Activated naive CD4-positive, alpha-beta T cell treated with anti-CD3 and anti-CD28 coated beads for 36 hours (primary cell): ENCODE measurements at regions not wholly inside any gene's neighbourhood (a gene's known extent, or its start where the extent isn't known, plus 50 kb on each side); places are given as distances from the start of the nearest gene placed in this dataset.
"Not testable (repeated sequence)": the region's sequence is repeated elsewhere in the genome, so short reads cannot be mapped to it uniquely, and the experiment has no call there.

Source experiments
- CTCF ChIA-PET: fragments of 350-600 bp; sonication (Branson Sonifier 250); formaldehyde crosslinking; loops from one replicate; lab custom pipeline; 2021; ENCODE audit warnings: antibody characterized with exemption; lab: Charles Lee
- DNase-seq: peaks from one replicate; pipeline ENCODE4 v3.0.0-alpha.2; 2020
- H3K27ac Mint-ChIP-seq: one replicate; pipeline ENCODE4 v1.8.0; 2021; ENCODE audit warnings: mild to moderate bottlenecking, mixed read lengths
- H3K27me3 Mint-ChIP-seq: one replicate; pipeline ENCODE4 v1.8.0; 2021; ENCODE audit warnings: low read depth, mixed read lengths
- H3K36me3 Mint-ChIP-seq: one replicate; pipeline ENCODE4 v1.8.0; 2021; ENCODE audit warnings: low read depth, mixed read lengths
- H3K4me1 Mint-ChIP-seq: one replicate; pipeline ENCODE4 v1.8.0; 2021; ENCODE audit warnings: low read depth, mixed read lengths
- H3K4me3 Mint-ChIP-seq: one replicate; pipeline ENCODE4 v1.8.0; 2021; ENCODE audit warnings: mild to moderate bottlenecking, moderate library complexity, mixed read lengths
- H3K9me3 Mint-ChIP-seq: one replicate; pipeline ENCODE4 v1.8.0; 2021; ENCODE audit warnings: mixed read lengths
- intact Hi-C: fragments of 100-400 bp; cut with micrococcal nuclease; formaldehyde crosslinking; loops from one replicate; pipeline ENCODE4 v1.15.1; 2023

DNA sequence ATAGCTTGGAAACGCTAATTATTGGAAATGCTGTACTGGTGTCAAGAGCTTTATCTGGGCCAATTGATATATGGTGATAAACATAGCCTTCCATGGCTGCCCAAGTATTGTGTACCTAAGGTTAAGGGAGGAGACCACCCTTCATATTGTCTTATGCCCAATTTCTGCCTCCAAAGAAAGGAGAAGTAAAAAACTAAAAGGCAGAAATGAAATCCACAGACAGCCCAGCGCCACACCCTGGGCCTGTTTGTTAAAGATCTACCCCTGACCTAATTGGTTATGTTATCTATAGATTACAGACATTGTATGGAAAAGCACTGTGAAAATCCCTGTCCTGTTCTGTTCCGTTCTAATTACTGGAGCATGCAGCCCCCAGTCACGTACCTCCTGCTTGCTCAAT is 142.4 kb upstream of the RPS23 start:
- H3K27me3 Mint-ChIP-seq, DNase-seq, CTCF ChIA-PET, H3K27ac Mint-ChIP-seq, H3K4me3 Mint-ChIP-seq, intact Hi-C loops, H3K36me3 Mint-ChIP-seq, H3K4me1 Mint-ChIP-seq, H3K9me3 Mint-ChIP-seq: not testable (repeated sequence)

DNA sequence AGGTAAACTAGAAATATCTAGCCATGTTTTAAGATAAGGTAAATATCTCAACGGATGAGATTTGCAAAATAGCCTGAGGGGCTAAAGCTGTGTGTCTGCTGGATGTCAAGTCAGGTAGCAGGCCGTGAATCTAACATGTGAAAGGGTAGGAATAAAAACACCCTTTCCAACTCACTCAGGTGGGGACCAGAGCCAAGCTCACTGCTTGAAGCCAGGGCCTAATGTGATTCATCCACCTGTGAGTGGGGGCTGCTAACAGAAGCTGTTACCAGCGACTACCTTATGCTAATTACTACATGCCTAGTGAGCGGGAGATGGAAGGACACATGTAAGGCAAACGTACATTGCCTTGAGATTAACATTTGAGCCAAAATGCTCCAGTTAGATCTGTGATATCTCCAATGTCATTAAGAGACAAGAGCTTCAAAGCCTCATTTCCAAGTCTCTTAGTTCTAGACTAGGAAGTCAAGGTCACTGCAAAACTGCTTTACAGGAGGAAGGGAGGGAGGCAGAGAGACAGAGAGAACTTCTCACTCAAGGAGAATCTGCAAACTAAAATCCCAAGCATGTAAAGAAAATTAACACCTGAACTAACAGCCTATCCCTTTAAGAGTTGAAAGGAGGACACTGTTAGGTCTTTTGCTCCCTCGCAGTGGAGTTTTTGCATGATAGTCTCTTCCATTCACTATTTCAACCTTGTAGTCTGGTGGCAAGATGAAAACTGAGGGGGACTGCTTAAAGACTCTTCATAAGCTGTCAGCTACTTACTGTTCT is 141.6 kb upstream of the RPS23 start:
- CTCF ChIA-PET = interaction anchor here (0.8 kb wide), 1 partner anchor 216 kb away, joined by 3 read pairs; no protein-coding TSS in a partner anchor
- Mint-ChIP-seq H3K9me3 (no peaks in the 10 kb centered on the region), H3K4me3 (no peak overlapping the region), H3K27me3 (no peaks in the 10 kb centered on the region), H3K36me3 (no peaks in the 10 kb centered on the region), H3K4me1 (no peaks in the 10 kb centered on the region), H3K27ac (no peak overlapping the region)
- no peak for DNase-seq
- intact Hi-C loops = no loop called here

GRCh38 chr5:82418608-82418950 is 140.4 kb upstream of the RPS23 start:
- Mint-ChIP-seq H3K4me3 (no peak overlapping the region), H3K4me1 (no peaks in the 10 kb centered on the region), H3K27me3 (no peaks in the 10 kb centered on the region), H3K9me3 (no peaks in the 10 kb centered on the region), H3K36me3 (no peaks in the 10 kb centered on the region), H3K27ac (no peak overlapping the region)
- CTCF ChIA-PET = no interaction called here
- intact Hi-C loops = no loop called here
- no peak for DNase-seq

GRCh38 chr5:82417776-82418607 is 139.8 kb upstream of the RPS23 start:
- intact Hi-C loops = no loop called here
- no peak for DNase-seq
- H3K27me3 Mint-ChIP-seq = no peaks in the 10 kb centered on the region
- no peak overlapping the region for H3K4me3 Mint-ChIP-seq
- H3K4me1 Mint-ChIP-seq = no peaks in the 10 kb centered on the region
- no peaks in the 10 kb centered on the region for H3K9me3 Mint-ChIP-seq
- CTCF ChIA-PET = no interaction called here
- H3K36me3 Mint-ChIP-seq = no peaks in the 10 kb centered on the region
- H3K27ac Mint-ChIP-seq = no peak overlapping the region

DNA sequence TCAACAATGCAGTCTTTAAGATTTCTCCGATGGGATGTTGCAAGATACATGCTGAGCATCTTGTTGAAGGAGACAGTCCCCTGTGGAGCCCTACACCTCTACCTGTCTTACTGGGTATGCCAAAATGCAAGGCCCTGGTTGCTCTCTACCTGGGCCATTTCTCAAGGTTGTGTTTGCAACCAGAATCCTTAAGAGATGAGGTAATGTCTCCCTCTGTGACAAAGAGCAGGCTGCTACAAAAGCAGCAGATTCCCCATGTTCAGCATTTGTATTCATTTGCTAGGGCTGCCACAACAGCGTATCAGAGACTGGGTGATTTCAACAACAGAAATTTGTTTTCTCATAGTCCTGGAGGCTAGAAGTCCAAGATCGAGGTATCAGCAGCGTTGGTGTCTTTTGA is 138.4 kb upstream of the RPS23 start:
- H3K27me3 Mint-ChIP-seq = no peaks in the 10 kb centered on the region
- H3K27ac Mint-ChIP-seq = no peak overlapping the region
- H3K4me3 Mint-ChIP-seq = no peak overlapping the region
- no peaks in the 10 kb centered on the region for H3K36me3 Mint-ChIP-seq
- no peaks in the 10 kb centered on the region for H3K9me3 Mint-ChIP-seq
- CTCF ChIA-PET = interaction anchor here (0.6 kb wide), 1 partner anchor 57 kb away, joined by 4 read pairs; no protein-coding TSS in a partner anchor
- intact Hi-C loops = no loop called here
- DNase-seq = no peak
- no peaks in the 10 kb centered on the region for H3K4me1 Mint-ChIP-seq

DNA sequence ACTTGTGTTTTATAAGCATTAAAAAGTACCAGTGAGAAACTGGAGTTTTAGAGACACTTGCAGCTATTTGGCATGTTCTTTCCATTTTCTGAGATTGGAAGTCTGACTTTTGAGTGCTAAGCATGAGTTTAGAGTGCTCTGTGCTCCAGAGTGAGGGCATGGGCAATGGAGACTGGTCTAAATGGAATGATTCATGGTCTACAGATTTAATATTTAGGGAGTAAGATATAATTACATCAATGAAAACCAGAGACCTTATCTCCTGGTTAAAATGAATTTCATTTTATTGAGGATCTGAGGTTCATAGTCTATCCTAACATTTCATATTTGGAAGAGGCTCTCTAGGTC is 135.9 kb upstream of the RPS23 start:
- CTCF ChIA-PET = no interaction called here
- no peak for DNase-seq
- Mint-ChIP-seq H3K27me3 (no peaks in the 10 kb centered on the region), H3K4me1 (no peaks in the 10 kb centered on the region), H3K9me3 (no peaks in the 10 kb centered on the region), H3K27ac (no peak overlapping the region), H3K4me3 (no peak overlapping the region), H3K36me3 (no peaks in the 10 kb centered on the region)
- intact Hi-C loops = no loop called here

DNA sequence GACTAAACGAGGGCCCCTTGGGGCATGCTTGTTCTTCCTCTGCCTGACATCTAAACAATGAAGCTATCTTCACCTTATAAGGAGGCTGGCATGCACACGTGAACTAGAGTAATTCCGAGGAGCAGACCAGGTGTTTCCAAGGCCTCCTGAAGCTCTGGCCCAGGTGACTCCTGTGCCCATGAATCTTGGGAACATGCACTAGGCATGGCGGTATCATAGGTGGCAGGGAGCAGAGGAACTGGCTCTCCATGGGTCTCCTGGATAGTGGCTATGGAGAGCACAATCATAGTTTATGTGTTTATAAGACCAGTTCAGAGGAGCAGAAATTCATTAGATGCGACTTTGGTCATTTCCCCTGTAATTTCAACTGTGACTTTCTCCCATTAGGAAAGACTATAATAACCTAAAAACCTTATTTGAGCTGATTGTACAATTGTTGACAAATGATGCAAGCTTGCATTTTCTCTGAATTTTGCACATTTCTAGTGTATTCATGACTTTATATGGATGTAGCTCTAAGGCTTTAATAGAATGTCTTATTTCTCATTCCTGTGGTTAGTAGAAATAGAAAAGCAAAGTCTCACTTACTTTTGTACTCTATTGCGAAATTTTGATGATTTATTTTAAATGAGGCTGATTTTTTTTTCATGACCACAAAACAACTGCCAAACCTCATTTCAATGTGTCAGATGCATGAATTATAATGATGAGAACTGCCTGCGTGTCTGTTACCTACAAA is 135.3 kb upstream of the RPS23 start:
- Mint-ChIP-seq H3K27me3 (no peaks in the 10 kb centered on the region), H3K36me3 (no peaks in the 10 kb centered on the region), H3K4me1 (no peaks in the 10 kb centered on the region), H3K27ac (no peak overlapping the region), H3K9me3 (no peaks in the 10 kb centered on the region), H3K4me3 (no peak overlapping the region)
- intact Hi-C loops = no loop called here
- no peak for DNase-seq
- CTCF ChIA-PET = no interaction called here

GRCh38 chr5:82408033-82408432 is 129.9 kb upstream of the RPS23 start:
- Mint-ChIP-seq H3K36me3 (no peaks in the 10 kb centered on the region), H3K4me3 (no peak overlapping the region), H3K9me3 (peaks cover 4% of the 10 kb centered on the region), H3K27me3 (no peaks in the 10 kb centered on the region), H3K4me1 (no peaks in the 10 kb centered on the region), H3K27ac (no peak overlapping the region)
- CTCF ChIA-PET = no interaction called here
- no peak for DNase-seq
- intact Hi-C loops = loop anchor here (5.0 kb wide), 1 partner anchor 376 kb away; no protein-coding TSS in a partner anchor

GRCh38 chr5:82406205-82406773 is 128.1 kb upstream of the RPS23 start:
- no peak for DNase-seq
- Mint-ChIP-seq H3K27me3 (no peaks in the 10 kb centered on the region), H3K27ac (no peak overlapping the region), H3K4me3 (no peak overlapping the region), H3K36me3 (no peaks in the 10 kb centered on the region), H3K9me3 (peaks cover 4% of the 10 kb centered on the region), H3K4me1 (no peaks in the 10 kb centered on the region)
- intact Hi-C loops = loop anchor here (1.0 to 5.0 kb wide), 2 partner anchors 21 to 374 kb away; no protein-coding TSS in a partner anchor
- CTCF ChIA-PET = no interaction called here

- no peak overlapping the region for H3K4me3 Mint-ChIP-seq
- no peak overlapping the region for H3K27ac Mint-ChIP-seq
- intact Hi-C loops = loop anchor here (1.0 to 5.0 kb wide), 2 partner anchors 20 to 373 kb away; no protein-coding TSS in a partner anchor
- CTCF ChIA-PET = no interaction called here
- H3K9me3 Mint-ChIP-seq = peaks cover 4% of the 10 kb centered on the region
- DNase-seq = no peak
- no peaks in the 10 kb centered on the region for H3K27me3 Mint-ChIP-seq
- H3K36me3 Mint-ChIP-seq = no peaks in the 10 kb centered on the region
- H3K4me1 Mint-ChIP-seq = no peaks in the 10 kb centered on the region
These were observed 127.6 kb upstream of the RPS23 start for GRCh38 chr5:82405618-82406204.

DNA sequence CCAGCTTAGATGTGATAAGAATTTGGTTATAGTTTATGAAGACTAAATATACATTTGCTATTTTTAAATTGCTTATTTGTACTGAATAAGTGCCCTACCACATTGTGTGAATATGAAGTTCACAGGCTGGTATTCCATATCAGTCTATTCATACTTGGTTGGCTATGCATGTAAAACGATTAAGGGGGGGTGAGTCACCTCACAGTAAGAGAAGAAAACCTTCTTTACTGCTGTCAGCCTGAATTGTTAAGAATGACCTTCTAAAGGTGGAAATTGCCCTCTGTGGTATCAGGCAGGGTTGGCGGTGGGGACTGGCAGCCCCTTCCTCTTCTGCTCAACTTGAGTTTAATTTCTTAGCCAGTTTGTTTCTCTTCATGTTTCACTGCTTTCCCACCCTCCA is 127.0 kb upstream of the RPS23 start:
- CTCF ChIA-PET = no interaction called here
- no peak for DNase-seq
- no peaks in the 10 kb centered on the region for H3K27me3 Mint-ChIP-seq
- no peaks in the 10 kb centered on the region for H3K4me1 Mint-ChIP-seq
- H3K27ac Mint-ChIP-seq = no peak overlapping the region
- peaks cover 4% of the 10 kb centered on the region for H3K9me3 Mint-ChIP-seq
- H3K36me3 Mint-ChIP-seq = no peaks in the 10 kb centered on the region
- intact Hi-C loops = loop anchor here (5.0 kb wide), 1 partner anchor 373 kb away; no protein-coding TSS in a partner anchor
- H3K4me3 Mint-ChIP-seq = no peak overlapping the region
